Neutrophil (primary cell): ENCODE measurements at regions not wholly inside any gene's neighbourhood (a gene's known extent, or its start where the extent isn't known, plus 50 kb on each side); places are given as distances from the start of the nearest gene placed in this dataset.

ENCODE experiments used
- H3K27ac ChIP-seq: fragments of 200-600 bp; sonication (generic); 2 replicates; pipeline ENCODE4 v1.5.1; 2016; ENCODE audit warnings: mild to moderate bottlenecking, moderate library complexity
- H3K27me3 ChIP-seq: fragments of 200-600 bp; sonication (generic); 2 replicates; pipeline ENCODE4 v1.6.0; 2016; ENCODE audit warnings: mild to moderate bottlenecking
- H3K36me3 ChIP-seq: fragments of 200-600 bp; sonication (generic); 2 replicates; pipeline ENCODE4 v1.5.1; 2017
- H3K4me1 ChIP-seq, 2 experiments: fragments of 200-600 bp in 1 of 2; sonication (generic) in 1 of 2; 1 replicate in 1 of 2; 2 replicates in 1 of 2; pipeline versions ENCODE4 v1.5.1 to v1.6.1; 2013 to 2016; ENCODE audit warnings: low read depth in 1 of 2, low read length in 1 of 2, mild to moderate bottlenecking in 1 of 2, moderate library complexity in 1 of 2; ENCODE audit not compliant: control insufficient read depth in 1 of 2, insufficient read depth in 1 of 2
- H3K4me3 ChIP-seq, 2 experiments: fragments of 200-600 bp in 1 of 2; sonication (generic) in 1 of 2; 1 replicate in 1 of 2; 2 replicates in 1 of 2; pipeline ENCODE4 v1.5.1; 2013 to 2016; ENCODE audit warnings: low read depth in 1 of 2, low read length in 1 of 2, mild to moderate bottlenecking in 1 of 2, moderate library complexity in 1 of 2
- H3K9me3 ChIP-seq: fragments of 200-600 bp; sonication (generic); 2 replicates; pipeline ENCODE4 v1.5.1; 2016
- TF ChIP-seq, protein P1 (sequence below): fragments of 200-600 bp; sonication (generic); IDR thresholded peaks from 2 replicates; pipeline ENCODE4 v1.5.1; 2016; ENCODE audit warnings: antibody characterized with exemption

DNA sequence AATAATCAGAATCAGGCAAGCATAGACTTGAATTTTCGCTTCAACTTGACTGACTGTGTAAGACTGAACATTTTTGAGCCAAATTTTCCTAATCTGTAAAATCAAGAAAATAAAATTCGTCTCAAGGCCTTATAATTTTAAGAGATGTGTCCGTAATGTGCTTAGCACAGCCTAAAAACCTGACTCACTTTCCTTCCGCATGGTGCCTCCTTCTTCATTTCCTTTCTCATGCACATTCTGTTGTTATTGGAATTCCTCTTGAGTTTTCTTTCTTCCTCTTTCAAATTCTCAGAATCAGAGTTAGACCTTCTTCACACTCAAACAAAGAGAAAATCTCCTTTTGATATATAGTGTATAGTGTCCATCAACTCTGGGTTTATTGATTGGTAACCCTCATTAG, 208.9 kb upstream of the SLIT2 start:
- H3K27ac ChIP-seq, result no peak overlapping the region
- no peak overlapping the region for H3K4me3 ChIP-seq
- no peaks in the 10 kb centered on the region for H3K36me3 ChIP-seq
- H3K27me3 ChIP-seq, result no peaks in the 10 kb centered on the region
- H3K4me1 ChIP-seq, result no peaks in the 10 kb centered on the region
- no peaks in the 10 kb centered on the region for H3K9me3 ChIP-seq
- TF ChIP-seq, protein P1, sequence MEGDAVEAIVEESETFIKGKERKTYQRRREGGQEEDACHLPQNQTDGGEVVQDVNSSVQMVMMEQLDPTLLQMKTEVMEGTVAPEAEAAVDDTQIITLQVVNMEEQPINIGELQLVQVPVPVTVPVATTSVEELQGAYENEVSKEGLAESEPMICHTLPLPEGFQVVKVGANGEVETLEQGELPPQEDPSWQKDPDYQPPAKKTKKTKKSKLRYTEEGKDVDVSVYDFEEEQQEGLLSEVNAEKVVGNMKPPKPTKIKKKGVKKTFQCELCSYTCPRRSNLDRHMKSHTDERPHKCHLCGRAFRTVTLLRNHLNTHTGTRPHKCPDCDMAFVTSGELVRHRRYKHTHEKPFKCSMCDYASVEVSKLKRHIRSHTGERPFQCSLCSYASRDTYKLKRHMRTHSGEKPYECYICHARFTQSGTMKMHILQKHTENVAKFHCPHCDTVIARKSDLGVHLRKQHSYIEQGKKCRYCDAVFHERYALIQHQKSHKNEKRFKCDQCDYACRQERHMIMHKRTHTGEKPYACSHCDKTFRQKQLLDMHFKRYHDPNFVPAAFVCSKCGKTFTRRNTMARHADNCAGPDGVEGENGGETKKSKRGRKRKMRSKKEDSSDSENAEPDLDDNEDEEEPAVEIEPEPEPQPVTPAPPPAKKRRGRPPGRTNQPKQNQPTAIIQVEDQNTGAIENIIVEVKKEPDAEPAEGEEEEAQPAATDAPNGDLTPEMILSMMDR, result no peak

DNA sequence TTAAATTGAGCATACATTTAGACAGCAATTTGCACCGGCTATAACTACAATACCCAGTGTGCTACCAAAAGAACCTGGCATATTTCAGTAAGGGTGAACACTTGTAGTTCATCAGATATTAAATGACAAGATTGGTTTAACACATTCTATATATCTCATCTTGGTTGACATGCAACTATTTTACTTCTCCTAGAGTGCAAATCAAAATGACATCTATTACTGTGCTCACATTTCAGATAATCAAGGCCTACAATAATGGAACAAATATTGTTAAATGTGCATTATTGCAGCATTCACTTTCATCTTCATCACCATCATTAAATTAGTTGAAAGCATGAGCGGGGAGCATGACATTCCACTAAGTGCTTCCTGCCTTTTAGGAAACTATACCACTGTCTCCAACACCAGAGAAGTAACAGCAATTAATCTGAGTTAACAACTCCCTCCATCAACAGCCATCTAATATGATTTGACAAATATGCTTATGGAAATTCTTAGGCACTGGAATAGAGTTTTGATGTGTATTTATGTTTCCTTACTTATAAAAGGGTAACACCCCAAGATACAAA, 209.8 kb upstream of the SLIT2 start:
- no peak overlapping the region for H3K4me3 ChIP-seq
- no peak overlapping the region for H3K27ac ChIP-seq
- H3K27me3 ChIP-seq, result no peaks in the 10 kb centered on the region
- no peaks in the 10 kb centered on the region for H3K4me1 ChIP-seq
- TF ChIP-seq, protein P1, result no peak
- no peaks in the 10 kb centered on the region for H3K9me3 ChIP-seq
- no peaks in the 10 kb centered on the region for H3K36me3 ChIP-seq

- H3K27ac ChIP-seq, result no peak overlapping the region
These were observed 214.0 kb upstream of the SLIT2 start for GRCh38 chr4:20037745-20038144.

GRCh38 chr4:20030108-20030507, 221.6 kb upstream of the SLIT2 start:
- TF ChIP-seq, protein P1, result no peak
- Histone ChIP-seq H3K9me3 (no peaks in the 10 kb centered on the region), H3K4me1 (no peaks in the 10 kb centered on the region), H3K27me3 (no peaks in the 10 kb centered on the region), H3K4me3 (no peak overlapping the region), H3K36me3 (no peaks in the 10 kb centered on the region), H3K27ac (no peak overlapping the region)

More at GRCh38 chr4:20037745-20038144, 214.0 kb upstream of the SLIT2 start:
- no peaks in the 10 kb centered on the region for H3K4me1 ChIP-seq
- H3K27me3 ChIP-seq, result no peaks in the 10 kb centered on the region
- no peaks in the 10 kb centered on the region for H3K36me3 ChIP-seq
- TF ChIP-seq, protein P1, result no peak
- H3K9me3 ChIP-seq, result no peaks in the 10 kb centered on the region
- no peak overlapping the region for H3K4me3 ChIP-seq

GRCh38 chr4:20028645-20029044, 223.1 kb upstream of the SLIT2 start:
- Histone ChIP-seq H3K4me1 (no peaks in the 10 kb centered on the region), H3K4me3 (no peak overlapping the region), H3K9me3 (no peaks in the 10 kb centered on the region), H3K27ac (no peak overlapping the region), H3K36me3 (no peaks in the 10 kb centered on the region), H3K27me3 (no peaks in the 10 kb centered on the region)
- TF ChIP-seq, protein P1, result no peak

DNA sequence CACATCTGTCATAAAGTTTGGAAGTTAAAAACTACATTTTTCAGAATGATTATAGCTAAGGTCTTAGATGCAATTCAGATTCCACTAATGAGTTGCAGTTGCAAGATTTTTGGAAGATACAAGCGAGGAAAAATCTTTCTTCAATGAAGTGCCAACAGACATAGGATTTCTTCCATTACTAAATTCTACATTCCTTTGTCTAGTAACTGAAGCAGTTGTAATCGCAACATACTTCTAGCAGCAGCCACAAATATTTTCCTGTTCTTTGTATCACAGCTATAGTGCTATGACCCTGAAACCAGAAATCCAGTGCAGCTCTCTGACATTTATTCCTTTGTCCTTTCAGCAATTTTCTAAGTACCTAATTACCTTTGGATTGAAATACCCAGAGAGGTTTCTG, 225.2 kb upstream of the SLIT2 start:
- H3K27ac ChIP-seq, result no peak overlapping the region
- TF ChIP-seq, protein P1, result no peak
- H3K36me3 ChIP-seq, result no peaks in the 10 kb centered on the region
- no peaks in the 10 kb centered on the region for H3K27me3 ChIP-seq
- no peaks in the 10 kb centered on the region for H3K9me3 ChIP-seq
- no peak overlapping the region for H3K4me3 ChIP-seq
- no peaks in the 10 kb centered on the region for H3K4me1 ChIP-seq
